HG02571 (cell line): ENCODE measurements at regions not wholly inside any gene's neighbourhood (a gene's known extent, or its start where the extent isn't known, plus 50 kb on each side); places are given as distances from the start of the nearest gene placed in this dataset.

ENCODE experiments used
- ATAC-seq: cut with Tn5 transposase; IDR thresholded peaks from one replicate; pipeline ENCODE4 v1.9.1; 2021; ENCODE audit warnings: mild to moderate bottlenecking, moderate library complexity; ENCODE audit not compliant: unreplicated experiment

DNA sequence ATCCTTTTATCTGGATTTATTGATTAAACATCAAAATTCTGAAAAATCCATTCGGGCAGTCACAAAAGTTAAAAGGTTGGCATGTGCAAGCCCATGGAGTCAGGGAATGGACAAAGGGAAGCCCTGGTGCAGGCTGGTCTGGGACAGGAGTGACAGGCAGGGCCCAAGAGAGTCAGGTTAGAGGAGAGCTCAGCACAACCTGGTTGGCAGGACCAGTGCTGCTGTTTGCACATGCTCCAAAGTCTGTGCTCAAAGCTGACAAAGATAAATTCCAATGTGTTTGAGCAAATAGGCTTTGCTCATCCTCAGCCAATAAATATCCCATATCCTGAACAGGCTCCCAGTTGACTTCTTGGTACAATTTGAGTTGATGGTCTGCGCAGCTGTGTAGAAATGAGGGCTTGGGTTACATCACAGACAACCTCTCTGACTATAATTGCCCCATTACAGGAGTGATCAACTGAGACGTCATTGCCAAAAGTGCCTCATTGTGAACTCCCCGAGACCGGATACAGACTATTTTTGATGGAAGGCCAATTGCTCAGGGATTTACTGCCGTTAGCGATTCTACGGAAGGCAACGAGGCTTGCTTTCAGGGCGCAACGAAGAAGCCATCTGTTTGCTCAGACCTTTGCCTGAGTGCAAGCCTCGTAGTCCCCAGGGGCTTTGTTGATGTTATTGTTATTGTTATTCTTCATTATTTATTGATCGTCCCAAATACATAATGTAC is 1008.1 kb upstream of the TENM3 start:
- ATAC-seq, result no peak

DNA sequence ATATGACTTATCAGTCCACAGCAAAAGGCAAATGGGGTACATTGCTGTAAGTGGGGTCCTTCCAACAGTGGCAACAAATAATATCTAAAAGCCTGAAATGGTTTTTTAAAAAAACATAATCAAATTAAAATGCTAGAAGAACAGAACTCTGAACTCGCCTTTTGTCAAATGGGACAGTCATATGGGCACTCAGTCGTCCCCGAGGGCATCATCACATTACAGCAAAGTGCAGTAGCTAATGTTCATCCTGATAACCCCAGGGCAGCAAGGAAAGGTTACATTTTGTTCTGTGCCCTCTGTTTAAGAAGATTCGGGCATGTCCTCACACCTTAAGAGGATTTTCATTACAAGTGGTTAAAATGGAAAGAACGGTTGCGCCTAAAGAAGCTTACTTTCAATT is 997.9 kb upstream of the TENM3 start:
- ATAC-seq, result no peak

DNA sequence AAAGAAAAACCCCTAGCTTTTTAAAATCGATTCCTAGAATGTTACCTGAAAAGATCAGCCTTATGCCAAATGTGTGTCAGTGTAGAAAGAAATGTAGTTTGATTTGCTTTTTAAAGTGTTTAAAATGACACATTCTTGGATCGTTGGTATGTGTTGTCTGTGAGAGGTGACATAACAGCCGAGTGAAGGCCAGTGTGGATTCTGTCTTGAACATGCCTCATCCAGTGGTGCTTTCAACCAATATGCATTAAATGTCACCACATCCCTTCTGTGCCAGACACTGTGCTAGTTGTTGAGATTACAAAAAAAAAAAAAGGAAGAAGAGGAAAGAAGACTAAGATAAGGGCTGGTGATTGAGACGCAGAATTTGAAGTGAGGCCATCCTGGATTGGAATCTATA is 994.2 kb upstream of the TENM3 start:
- no peak for ATAC-seq

DNA sequence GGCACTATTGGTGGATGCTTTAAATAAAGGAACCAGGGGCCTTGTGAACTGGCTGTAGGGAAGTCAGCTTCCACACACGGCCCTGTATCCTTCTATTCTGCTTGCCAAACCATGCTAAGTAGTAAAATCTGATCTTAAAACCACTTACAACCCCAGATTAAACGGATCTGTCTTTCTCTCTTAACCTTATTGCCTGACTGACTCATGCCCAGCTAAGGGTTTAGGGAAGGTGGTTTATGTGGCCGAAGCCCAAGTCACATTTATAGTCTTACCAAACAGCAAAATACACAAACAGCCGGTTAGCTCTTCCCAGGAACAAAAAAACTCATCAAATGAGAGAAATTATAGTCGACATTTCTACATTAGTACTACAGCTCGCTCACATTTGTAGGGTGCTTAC is 988.4 kb upstream of the TENM3 start:
- ATAC-seq, result no peak

DNA sequence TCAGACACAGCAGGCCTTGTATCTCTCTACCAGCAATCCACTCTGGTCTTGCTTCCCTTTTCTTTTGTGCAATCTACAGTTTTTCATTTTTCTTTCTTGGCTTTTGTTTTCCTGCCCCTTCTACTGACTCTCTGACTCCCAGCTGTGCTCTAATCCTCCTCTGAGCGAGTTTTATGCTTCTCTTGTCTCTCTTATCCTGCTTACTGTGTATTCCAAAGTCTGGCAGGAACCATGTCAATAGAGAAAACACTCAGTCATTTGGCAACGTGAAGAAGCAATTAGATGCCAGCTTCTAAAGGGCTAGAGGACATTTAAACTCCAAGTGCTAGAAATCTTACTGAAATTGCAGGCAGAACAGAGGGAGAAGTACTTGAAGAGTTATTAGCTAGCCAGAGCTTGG is 984.6 kb upstream of the TENM3 start:
- no peak for ATAC-seq

DNA sequence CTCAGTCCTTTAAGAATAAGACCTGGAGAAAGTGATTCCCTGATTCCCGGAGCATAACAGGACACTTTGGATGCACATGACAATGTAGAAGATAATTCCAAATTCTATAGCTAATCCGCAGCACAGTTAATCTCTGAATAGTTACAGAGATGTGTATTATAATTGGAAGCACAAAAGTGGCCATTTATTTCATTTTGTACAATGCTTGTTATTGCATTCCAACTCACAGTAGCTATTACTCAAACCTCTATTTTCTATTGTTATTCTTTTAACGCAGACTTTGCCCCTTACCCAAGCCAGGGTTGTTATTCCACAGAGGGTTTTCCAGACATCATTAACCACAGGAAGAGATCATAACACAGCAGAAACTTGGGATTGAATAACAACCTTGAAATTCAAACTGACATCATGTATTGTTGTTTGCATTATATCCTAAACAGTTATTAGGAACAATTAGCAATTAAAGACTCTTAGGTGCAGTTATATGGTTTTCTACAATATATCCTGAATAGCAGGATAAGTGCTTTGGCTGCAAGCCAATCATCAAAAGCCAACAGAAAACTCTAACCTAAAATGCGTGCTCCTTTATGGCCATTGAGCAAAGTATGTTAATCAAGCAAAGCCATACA is 984.0 kb upstream of the TENM3 start:
- ATAC-seq, result no peak

DNA sequence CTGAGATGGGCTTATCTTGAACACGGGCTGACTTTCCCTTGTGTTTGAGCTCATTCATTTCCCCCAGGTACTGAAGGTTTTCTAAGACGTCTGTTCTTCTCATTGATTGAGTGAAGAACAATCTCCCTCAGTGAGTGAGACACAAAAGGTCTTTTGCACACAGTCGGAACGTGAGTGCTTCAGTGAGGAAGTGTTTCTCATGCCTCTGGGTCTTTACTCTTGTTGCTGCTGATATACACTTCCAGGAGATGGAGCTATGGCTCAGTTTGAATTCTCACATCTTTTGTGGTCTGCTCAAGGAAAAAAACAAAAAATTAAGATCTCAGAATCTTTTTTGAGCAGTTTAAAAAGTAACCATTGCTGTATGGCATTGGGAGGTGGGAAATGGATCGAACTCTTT is 981.9 kb upstream of the TENM3 start:
- ATAC-seq, result no peak

DNA sequence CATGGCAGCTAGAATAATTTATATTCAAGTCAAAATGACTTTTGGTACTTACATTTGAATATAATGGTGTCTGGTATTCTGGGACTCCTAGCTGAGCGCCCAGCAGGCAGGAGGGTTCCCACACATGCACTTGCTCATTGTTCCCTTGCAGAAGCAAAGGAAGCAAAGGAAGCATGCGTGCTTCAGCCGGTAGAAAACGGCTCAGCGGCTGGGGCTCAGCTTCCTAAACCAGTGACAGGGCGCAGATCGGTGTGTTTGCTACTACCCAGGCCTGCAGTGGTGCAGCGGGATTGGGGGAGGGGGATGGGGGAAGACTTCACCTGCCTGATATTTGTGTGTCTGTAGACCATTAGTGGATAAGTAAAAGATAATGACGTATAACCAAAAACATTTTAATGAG is 978.3 kb upstream of the TENM3 start:
- ATAC-seq, result no peak

DNA sequence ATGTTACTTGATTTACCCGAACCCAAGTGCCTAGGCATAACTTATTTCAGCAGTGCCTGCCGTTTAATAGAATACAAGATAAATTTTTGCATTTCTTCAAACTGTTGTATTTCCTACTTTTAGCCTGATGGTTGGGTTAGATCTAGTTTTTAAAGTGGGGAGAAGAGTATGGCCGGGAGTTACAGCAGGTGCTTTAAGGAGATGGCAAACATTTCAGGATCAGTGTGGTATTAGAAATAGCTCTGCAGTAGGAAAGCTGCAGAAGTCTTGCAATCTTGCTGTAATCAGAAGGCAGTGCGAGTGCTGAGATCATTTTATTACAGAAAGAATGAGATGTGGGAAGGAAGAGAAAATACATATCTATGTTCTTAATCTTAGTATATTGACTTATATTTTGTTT is 977.8 kb upstream of the TENM3 start:
- ATAC-seq, result no peak

DNA sequence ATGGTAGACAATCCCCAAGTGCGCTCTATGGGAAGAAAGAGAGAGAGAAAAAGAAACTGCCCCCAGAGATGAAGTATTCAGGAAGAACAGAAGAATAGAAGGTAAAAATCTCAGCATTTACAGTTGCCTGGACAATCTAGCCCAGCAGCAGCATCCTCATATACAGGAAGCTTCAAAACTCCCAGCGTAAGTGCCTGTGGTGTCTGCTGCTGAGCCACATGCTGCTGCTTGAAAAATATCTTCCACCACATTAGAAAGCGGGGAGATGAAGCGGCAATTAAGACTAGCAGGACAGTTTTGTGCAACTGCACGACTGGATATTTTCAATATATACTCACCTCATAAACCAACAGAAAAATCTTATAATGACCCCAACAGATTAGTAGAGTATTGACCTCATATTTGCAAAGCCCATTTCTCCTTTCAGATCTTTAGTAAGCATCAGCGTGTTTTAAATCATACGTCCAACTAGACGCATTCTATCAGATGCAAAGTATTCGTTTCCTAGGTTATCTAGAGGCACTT is 972.0 kb upstream of the TENM3 start:
- no peak for ATAC-seq

DNA sequence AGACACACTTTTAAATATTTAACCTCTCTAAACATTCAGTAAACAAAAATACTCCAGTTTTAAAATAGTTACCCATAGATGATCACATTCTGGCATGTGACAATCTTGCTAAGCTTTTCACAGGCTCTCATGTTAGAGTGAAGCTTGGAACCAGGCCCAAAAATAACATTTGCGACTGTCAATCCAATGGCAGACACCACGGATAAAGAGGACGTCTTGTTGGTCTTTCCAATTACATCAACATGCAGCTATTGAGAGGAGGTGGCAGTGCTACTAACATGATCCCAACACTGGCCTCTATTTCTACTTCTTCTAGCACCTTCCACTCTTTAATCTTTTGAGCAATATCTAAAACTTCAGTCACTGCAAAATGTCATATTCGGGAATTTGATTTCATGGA is 970.8 kb upstream of the TENM3 start:
- no peak for ATAC-seq

DNA sequence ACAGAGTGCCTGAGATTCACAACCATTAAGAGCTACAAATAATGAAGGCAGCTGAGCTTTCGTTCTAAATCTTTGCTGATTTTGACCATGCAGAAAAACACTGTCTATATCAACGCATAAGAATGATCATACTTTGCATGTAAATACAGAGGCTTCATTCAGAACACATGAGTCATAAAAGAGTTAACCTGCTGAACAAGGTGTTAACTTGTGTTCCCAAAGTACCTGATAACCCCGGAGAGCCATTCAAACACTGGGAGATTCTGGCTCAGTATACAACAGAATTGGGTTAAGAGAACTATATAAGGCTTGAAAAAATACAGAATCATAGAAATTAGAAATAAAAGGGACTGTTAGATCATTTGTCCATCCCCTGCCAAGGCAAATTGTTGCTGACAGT is 964.3 kb upstream of the TENM3 start:
- ATAC-seq, result no peak

DNA sequence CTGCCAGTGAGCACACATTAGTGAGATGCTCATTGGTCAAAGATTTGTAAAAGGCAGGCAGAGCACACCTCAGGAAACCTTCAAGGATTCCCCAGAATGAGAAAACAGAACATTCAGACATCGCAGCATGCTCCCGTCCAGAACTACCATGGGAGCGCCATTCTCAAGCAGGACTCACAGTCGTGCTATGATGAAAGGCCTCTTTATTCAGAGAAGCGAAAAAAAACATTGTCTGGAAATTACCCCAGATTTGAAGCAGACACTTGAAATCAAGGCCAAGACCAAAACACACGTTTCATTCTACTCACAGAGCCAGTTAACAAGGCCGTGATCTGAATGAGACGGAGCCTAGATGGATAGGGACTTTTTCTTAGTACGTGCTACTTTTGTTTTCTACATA is 961.8 kb upstream of the TENM3 start:
- ATAC-seq, result no peak

DNA sequence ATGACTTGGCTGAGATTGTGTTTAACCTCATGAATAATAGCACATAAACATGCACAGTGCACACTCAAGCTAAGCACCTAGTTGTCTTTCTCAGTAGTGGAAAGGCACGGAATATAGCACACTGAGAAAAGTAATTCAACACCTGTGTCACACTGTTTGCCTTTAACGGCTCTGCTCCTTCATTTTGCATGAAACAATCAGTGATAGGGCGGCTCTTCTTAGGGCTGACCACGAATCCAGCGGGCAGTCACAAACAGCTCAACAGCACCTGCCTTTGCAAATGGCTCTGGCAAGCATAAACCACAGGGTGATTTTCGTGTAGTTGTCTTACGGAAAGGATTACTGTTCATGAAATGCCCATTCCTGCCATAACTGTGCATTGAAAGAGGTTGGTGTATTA is 954.0 kb upstream of the TENM3 start:
- no peak for ATAC-seq

DNA sequence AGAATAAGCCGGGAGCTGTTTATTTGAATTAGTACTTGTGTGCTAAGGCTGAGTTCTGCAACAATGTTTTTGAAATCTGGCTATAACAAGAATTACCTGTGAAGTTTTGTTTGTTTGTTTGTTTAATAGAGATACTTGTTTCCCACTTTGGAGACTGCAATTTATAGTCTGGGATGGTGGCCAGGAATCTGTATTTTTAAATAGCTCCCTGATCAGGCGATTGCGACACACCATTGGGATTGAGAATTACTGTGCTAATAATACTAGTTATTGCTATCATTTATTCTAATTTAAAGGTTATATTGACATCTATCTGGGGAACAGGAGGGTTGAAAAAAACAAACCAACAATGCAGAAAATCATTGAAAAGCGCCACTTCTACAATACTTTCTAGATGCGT is 951.6 kb upstream of the TENM3 start:
- ATAC-seq, result no peak

DNA sequence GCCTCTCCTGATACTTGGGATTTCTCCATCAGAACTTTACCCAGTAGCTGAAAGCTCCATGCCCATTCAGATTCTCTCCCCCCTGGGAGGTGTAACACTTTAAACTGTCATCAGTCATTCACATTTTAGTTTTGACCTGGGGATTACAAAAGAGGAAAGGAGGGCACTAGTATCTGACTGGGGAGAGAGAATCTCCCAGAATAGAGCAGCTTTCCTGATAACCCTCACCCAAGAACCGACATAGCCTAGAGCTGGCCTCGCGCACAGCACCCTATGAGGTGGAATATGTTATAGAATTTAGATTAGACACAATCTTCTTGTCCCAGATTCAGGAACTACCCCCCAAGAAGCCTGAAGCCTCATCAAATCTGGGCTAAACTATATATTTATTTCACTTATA is 950.2 kb upstream of the TENM3 start:
- no peak for ATAC-seq

DNA sequence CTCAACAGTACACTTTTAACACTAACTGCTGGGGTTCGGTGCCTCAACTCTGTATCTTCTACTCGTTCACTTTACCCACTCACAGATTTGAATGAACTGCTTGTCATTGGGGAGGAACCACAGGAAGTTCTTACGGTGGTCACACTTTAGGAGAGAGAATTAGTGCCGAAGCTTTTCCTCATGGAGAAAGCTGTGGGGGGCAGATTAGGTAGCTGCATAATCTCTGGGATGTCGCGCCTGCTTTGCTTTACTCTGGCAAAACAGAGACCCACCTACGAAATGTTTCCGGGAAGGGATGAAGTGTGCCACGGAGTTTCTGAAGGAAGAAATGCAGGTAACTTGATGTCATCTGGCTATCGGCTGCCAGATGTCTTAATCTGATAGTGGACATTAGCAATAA is 949.7 kb upstream of the TENM3 start:
- no peak for ATAC-seq

DNA sequence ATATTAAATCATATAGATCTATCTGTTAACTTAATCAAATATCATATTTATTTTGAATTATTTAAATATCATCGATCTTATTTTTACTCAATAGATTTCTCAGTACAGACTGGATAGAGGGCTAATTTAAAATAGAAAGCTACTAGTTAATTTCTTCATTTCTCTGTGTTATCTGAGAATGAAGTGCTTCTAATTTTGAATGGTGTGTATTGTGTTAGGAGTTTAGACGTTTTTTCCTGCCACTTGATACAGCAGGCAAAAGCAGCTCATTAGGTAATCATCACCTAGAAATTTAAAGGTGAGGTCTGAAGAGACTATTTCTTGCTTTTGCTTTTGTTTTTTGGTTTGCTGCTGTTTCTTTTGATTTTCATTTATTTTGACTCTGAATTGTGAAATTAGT is 948.8 kb upstream of the TENM3 start:
- ATAC-seq, result no peak

DNA sequence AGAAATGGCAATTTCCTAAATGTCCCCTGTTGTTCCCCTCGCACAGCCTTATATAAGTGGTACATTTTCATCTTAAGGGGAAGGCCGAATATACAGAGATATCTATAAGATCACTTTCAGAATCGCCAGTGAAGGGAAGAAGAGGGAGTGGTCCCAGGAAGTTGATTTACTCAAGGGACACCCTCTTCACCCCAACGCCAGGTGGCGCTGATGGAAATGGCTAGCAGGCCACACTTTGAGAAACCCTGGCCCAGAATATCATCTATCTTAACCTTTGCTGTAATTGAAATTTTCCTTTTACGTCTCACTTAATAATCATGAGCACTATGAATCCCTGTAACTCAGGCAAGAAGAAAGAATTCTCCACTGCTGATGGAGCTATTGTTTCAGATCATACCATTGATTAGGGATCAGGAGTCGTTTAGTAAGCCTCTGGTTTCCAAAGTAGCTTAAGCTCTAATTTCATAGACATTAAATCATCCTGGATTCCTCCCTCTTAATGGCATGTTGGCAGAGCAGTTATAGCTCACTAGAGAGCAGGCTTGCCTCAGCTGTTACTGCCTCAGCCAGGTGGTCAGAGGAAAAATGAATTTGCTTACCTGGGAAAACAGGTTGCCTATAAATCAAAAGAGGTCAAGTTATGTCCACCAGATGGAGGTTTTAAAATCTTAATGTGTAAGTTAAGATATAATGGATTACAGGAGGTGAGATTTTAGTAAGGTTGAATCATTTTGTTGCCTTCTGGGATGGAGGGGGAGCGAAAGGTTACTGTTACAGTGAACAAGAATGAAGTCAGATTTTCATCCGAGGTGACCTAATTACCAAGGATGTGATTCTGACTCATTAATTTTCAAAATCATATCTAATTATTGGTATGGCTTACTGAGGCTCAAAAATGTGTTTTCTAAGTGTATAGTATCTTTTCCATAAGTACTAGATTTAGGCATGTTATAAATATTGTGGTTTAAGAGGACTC is 941.2 kb upstream of the TENM3 start:
- ATAC-seq, result peak; percentile 77

DNA sequence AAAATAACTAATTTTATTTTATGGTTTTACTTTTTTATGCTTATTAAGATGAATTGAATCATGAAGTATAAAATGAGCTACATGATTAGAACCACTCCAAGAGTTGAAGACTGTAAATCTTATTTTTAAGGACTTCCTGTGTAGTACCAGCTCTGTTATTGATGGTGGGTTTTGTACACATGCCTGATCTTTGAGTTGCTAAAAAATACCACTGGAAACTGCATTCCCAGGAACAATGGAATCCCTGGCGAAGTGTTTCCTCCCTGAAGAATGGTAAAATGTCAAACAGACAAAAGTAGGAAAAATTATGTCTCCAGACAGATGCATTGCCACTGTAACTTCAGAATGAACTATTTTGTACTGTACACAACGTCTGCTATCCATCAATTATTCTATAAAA is 935.4 kb upstream of the TENM3 start:
- ATAC-seq, result no peak

DNA sequence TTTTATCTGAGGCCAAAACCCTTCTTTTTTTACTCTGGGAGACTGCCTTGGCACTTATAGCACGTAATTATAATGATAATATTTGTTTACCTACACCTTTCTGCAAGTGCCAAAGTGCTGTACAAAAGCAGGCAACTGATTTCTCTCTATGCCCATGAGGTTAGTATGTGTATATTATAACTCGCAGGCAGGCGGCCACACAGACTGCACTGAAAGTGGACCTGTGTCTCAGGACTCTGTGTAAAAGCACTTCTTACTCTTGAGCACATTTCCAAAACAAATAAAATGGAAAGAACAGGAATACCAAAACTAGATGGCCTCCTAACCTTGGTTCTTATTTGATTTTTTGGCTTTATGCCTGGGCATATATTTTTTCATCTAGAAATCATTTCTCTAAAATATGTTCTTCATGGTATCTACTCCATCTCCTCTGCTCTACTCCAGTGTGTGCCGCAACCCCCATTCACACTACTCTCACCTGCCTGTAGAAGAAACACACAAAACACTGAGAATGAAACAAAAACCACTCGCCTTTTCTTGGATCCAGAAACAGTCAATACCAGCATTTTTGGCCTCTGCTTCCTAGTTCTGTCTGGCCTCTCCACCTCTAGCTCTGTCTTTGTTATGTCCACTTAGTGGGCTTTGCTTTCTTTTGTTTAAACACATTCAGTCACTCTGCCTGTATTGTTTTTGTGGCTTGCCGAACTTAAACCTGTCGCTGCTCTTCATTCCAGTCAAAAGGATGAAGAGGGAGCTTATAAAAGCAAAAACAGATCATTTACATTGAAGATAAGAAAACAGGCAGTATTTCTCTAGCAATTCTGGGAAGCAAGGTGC is 934.5 kb upstream of the TENM3 start:
- ATAC-seq, result no peak
